D341Med (cell line): ENCODE measurements at regions not wholly inside any gene's neighbourhood (a gene's known extent, or its start where the extent isn't known, plus 50 kb on each side); places are given as distances from the start of the nearest gene placed in this dataset.
"Not testable (repeated sequence)": the region's sequence is repeated elsewhere in the genome, so short reads cannot be mapped to it uniquely, and the experiment has no call there.

ENCODE experiments used
- DNase-seq: peaks from one replicate; pipeline ENCODE4 v3.0.0; 2012; ENCODE audit warnings: low spot score

DNA sequence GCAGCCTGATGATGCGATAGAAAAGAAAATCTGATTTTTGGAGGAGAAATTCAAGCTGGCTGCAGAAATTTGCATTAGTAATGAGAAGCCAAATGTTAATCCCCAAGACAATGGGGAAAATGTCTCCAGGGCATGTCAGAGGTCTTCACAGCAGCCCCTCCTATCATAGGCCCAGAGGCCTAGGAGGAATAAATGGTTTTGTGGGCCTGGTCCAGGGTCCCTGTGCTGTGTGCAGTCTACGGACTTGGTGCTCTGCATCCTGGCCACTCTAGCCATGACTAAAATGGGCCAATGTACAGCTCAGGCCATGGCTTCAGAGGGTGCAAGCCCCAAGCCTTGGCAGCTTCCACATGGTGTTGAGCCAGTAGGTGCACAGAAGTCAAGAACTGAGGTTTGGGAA is 303.8 kb upstream of the SEMA3C start:
- not testable (repeated sequence) for DNase-seq

DNA sequence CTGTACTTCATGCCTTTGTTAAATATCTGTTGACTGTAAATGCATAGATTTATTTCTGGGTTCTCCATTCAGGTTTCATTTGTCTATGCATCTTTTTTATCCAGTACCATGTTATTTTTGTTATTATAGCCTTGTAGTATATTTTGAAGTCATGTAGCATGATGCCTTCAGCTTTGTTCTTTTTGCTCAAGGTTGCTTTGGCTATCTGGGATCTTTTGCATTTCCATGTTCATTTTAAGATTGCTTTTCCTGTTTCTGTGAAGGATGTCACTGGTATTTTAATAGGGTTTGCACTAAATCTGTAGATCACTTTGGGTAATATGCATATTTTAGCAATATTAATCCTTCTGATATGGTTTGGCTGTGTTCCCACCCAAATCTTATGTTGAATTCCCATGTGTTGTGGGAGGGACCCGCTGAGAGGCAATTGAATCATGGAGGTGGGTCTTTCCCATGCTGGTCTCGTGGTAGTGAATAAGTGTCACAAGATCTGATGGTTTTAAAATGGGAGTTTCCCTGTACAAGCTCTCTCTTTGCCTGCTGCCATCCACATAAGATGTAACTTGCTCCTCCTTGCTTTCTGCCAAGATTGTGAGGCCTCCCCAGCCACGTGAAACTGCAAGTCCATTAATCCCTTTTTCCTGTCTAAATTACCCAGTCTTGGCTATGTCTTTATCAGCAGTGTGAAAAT is 302.8 kb upstream of the SEMA3C start:
- no peak for DNase-seq

DNA sequence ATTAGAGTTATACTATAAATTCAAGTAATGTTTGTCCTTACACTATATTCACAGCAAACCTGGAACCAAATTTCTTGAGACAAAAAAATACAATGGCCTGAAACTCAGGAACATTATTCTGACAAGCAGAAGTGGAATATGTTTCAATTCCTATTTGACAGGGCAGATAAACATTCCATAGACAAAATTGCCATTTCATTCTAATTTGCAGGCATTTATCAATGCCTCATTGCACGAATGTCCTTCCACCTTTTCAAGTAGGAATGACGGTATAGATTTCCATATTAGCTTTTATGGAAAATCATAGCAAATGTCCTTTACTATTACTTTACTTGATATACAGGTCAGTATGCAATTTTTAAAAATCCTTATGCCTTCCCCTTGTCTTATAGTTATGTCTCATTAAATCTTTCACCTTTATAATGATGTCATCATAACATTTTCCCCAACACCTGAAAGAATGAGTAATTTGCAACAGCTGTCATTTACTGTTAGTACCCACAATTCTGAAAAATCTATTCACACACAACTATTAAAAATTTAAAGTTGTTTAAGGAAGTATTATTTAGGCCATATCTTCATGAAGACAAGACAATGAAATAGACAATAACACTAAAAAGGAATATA is 299.7 kb upstream of the SEMA3C start:
- DNase-seq: no peak

DNA sequence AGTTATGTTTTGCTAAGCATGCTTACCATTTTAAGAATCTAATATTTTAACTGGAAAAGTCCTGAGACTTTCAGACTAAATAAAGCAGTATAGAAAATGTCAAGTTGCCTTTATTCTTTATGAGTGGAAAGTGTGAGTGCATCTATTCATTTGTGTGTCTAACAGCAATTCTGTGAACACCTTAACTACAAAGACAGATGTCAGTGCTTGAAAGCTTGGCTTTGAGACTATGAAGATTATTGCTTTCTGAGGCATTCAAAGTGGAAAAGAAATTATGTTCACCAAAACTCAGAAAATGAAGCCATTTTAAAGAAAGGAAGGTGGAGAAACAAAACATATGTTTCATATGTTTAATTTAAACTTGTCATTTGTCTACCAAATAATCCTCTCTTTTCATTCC is 294.5 kb upstream of the SEMA3C start:
- no peak for DNase-seq

DNA sequence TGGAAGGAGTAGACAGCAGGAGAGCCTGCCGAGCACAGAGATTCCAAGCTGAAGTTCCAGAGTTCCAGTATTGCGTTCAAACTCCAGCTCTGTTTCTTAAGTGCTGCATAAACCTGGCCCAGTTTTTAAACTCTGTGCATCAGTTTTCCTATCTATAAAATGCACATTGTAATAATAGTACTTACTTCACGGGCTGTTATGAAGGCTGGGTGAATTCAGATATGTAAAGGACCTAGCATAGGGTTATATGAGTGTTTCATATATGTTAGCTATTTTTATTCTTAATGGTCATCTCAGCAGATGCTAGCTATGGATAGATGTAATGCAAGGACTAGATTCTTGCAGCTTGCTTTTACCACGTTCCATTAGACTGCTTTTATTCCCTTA is 293.1 kb upstream of the SEMA3C start:
- DNase-seq: no peak

DNA sequence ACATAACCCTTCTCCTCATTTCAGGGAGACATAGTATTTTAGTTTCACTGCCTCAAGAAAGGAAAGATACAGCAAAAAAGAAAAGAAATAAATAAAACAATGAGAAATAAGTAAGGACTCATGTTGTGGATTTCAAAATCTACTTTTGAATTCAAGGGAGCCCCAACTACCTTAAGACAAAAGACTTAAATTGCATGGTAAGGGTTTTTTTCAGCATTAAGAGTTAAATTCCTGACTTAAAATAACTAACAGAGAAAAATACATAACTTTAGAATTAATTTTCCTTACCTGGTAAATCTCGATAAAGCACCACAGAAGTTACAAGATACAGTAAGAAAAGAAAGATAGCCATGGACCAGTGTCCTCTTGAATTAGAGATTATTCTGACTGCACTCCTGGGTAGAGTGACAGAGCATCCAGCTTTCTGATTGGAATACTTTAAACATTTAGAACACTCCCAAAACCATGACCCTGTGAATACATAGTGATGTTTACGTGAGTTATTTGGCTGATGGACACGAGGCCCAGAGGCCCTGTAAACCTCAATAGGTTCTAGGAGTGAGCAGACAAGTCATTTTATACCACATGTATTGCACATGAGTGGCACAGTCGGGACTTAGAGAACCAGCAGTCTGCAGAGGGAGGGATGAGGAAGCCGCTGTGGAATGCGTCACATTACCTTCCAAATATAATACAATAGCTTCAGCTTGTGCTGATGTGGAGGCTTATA is 292.5 kb upstream of the SEMA3C start:
- DNase-seq: no peak

DNA sequence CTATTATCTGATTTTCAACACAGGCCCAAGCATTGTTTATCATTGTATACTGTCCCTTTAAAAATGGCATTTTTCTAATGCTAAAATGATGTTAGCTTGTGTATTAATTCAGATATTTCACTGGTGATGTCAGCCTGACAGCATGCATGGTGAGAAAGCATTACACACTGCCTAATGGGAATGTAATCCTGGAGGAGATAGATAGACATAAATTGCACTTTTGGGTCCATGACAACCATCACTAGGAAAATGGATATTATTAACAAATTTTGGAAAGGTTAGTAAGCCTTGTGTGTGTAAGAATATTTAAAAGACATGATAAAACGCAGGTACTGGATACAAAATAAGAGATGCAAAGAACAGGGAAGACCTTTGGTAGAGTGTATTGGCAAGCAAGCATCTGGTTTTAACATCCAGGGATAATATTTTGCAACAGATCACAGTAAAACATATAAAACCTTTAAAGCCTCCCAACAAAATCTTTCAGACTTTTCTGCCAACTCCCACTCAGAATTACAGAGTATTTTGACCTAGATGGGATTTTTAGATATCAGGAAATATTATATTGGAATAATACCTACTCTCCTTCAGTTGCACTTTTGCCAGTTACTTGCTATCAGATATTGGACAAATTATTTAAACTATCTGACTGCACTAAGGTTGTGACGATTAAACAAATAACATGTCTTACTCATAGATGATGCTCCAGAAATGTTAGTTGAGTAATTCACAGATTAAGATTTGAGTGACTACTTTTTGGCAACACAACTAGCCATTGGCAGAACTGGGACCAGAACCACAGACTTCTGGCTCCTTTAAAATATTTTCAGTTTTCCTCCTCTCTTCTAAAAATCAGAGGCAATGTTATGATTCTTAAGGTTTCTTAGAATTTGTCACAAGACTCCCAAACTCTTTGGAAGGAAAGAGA is 291.6 kb upstream of the SEMA3C start:
- no peak for DNase-seq

DNA sequence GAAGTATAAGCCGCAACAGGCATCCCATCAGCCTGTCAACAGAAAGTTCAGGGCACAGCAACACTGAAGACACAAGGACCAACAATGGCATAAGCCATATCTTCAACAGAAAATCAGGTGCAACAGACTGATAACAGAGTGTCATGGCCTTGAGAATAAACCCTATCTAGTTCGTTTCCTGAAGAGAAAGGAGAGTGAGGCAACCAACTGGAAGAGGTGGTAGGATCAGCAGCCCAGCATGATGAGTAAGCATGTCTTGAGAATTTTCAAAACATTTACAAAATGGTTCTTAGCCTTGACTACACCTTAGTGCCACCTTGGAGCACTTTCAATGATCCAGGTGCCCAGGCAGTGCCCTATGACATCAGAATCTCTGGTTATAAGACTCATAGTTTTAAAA is 290.2 kb upstream of the SEMA3C start:
- DNase-seq: no peak

DNA sequence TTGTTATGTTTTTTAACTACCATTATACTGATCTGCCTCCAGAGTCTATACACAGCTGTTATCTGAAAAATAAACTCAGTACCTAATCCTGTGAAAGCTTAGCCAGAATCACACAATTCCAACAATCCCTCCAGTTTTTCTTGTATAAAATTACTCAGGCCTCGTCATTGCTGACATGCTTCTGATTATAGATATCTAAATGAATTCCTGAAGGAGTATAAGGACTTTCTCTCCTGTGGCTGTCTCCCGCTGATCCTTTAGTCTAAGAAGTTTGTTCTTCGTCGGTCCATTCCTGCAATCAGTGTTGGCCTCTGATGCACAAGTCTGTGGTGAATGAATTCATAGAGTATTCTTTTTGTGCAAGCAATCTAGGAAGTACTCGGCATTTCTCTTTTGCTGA is 288.9 kb upstream of the SEMA3C start:
- DNase-seq: no peak

DNA sequence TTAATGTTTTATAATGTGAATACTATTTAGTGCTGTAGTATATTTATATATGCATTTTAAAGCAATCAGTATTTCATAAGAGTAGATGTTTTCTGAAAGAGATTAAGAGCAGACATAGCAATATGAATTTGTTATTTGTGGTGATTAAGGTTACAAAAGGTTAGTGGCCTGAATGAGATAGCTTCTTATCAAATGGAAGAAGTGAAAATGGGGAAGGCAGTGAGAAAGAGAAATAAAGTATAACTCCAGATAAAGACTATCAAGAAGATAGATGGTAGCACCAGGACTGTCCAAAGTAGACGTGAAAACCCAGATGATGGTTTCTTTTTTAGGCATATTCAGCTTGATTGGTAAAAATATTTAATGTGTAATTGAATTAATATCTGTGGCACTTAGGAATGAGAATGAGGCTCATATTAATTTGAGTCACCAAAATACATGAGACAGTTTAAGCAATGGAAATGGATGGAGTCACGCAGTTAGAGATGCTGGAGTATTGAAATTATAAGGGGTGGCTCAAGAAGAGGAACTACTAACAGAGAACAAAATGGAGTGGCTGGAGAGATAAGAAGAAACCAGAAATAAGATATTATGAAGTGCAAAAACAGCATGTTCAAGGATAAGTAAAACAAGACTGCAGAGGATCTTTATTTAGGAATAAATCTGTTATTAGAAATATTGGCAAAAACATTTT is 288.0 kb upstream of the SEMA3C start:
- DNase-seq: no peak

DNA sequence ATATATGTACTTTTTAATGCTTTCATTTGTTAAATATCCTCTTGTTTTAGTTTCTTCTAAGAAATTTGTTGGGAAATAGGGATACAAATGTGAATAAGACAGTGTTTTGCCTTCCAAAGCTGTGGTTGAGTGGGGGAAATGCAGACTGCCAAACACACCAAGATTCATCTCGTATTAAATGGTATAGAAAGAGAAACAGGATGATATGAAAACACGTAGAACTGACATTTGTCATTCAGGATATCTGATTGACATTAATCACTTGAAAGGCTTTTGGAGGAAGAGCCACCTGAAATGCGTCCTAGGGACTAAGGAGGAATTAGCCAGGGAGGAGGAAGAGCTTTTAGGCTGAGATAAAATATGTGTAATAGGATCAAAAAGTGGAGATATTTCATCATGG is 287.4 kb upstream of the SEMA3C start:
- DNase-seq: no peak

DNA sequence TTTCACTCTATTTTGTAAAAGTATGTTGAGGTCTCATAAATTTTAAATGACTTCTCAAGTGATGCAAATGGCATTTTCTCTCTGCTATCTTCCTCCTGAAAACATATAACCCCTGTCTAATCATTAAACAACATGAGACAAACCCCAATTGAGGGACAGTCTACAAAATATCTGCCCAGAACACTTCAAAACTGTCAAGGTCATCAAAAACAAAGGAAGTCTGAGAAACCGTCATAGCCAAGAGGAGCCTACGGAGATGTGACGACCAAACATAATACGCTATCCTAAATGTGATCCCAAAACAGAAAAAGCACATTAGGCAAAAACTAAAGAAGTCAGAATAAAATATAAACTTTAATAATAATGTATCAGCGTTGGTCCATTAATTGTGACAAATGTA is 282.3 kb upstream of the SEMA3C start:
- no peak for DNase-seq

DNA sequence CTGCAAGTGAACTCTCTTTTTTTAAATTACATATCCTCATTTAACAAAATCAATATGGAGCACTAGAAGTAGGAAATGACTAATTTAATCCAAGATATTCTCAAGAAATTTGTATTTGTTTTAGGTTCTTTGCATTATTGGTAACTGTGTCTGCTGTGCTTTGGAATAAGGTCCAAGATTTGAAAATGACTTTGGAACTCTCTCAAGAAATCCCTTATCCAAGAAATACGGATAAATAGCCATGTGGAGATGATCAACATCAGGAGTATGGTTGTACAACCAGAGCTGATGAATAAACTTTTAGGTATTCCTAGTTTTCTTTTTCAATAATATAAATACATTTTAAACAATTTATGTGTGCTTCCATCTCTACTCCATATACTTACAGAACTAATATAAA is 279.9 kb upstream of the SEMA3C start:
- DNase-seq: no peak

DNA sequence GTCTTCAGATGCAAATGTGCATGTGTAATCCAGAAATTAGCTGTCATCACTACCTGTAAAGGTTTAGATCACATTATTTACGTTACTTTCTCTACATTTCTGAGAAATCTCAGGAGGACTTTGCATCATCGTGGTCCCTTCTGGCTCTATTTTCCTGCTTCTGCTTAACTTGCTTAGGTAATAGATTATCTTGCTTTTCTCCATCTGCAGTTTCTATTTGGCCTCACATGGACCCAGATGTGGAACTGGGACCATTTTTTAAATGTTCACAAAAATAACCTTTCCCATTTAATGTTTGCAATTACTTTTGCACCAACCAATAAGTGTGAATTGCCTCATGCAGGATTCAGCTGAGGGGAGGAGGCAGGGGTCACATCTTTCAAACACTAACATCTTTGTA is 278.4 kb upstream of the SEMA3C start:
- no peak for DNase-seq

DNA sequence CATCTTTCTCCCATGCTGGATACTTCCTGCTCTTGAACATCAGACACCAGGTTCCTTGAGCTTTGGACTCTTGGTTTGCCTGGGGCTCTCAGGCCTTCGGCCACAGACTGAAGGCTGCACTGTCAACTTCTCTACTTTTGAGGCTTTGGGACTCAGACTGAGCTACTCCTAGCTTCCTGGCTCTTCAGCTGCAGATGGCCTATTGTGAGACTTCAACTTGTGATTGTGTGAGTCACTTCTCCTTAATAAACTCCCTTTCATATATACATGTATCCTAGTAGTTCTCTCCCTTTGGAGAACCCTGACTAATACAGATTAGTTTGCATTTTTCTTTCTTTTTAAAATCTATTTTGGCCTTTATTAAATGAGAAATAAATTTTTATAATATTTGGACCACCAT is 276.2 kb upstream of the SEMA3C start:
- DNase-seq: no peak

DNA sequence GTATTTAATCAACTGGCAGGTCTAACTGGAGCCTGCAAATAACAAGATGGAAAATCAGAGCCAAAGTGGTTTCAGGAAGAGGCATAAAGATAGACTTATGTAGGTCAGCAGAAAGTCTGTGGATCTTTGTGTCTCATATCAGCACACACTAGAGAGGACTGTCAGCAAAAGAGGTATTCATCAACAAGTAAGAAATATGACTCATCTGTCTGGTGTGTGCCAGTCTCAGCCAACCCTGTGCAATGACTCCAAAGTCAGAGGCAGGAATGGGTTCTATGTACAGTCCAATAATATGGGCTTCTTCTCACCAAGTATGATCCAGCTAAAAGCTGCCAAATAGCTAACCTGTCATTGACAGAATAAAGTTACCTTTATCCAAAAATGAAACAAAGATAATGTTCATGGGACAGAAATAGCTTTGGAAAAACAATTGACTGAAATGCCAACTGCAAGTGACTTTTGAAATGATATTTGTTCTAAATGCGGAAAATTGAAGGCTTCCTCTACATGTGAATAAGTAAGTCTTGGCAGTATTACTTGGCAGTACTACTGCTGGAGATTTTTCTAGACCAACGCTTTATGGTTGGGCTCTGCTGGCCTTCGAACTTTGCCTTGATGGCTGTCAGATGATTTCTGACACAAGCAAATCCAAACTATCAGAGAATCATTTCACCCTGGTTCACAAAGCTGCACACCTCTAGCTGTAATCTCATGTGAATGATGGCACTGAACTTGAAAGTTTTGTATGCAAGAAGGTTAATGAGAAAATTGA is 272.3 kb upstream of the SEMA3C start:
- DNase-seq: no peak

DNA sequence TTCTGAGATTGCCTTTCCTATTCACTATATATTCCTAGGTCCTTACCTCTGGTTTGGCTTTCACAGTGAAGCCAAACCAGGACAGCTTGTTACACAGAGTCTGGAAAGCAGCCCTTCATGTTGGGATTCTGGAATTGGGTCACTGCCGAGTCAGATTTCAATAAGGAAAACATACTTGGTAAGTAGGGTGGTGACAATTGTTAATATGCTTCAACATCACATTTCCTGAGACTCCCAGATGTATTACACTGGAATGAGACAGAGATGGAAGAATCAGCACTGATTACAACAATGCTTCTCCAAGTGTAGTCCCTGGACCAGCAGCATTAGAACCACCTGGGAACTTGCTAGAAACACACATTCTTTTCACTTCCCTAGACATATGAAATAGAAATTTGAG is 268.9 kb upstream of the SEMA3C start:
- DNase-seq: no peak

DNA sequence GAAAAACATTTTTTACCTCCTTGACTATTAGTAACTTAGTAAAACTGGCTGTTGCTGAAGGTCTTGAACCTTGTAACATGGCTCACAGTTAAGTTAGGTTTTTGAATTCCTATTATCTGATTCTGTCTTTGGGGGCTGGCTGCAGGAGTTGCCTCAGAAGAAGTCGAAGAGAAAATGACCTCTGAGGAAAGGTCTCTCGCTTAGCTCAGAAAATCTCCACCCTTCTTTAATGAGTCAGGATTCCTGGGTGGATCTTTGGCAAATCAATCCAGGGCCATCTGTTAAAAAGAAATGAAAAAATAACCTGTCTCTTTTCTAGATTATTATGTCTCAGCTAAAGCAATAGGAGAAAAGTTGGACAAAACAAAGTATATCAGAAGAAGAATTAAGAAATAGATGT is 267.8 kb upstream of the SEMA3C start:
- DNase-seq: no peak

DNA sequence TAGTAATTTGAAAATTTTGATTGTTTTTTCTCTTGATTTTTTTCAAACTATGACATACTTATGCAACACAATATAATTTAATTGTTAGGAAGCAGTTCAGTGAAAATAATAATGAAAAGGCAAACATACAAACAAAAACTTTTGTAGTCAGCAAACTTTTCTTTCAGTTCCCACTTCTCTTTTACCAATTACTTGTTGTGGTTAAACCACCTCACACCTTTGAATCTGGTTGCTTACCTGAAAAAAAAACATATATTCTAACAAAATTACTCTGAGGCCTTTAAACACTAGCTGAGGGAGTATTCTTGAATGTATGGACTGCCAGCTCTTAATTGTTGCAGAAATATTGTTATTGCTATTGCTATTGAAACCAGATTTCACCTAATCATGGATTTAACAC is 266.2 kb upstream of the SEMA3C start:
- DNase-seq: no peak

DNA sequence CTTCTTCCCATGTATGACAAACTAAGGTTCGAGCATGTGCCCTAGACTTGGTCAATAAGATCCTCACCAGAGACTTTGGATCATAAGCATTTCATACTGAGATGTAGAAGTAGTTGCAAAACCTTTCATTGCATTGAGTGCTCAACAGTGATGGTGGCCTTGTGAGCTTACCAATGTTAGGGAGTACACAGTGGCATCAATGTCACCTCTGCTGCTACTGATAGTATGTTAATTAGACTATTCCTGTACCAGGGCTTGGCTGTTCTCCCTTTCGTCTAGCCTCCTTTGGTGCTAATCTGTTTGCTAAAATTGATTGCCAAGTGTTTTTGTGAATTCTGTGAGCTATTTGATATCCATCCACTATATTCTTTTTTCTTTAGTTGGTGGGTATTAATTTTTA is 264.5 kb upstream of the SEMA3C start:
- no peak for DNase-seq

DNA sequence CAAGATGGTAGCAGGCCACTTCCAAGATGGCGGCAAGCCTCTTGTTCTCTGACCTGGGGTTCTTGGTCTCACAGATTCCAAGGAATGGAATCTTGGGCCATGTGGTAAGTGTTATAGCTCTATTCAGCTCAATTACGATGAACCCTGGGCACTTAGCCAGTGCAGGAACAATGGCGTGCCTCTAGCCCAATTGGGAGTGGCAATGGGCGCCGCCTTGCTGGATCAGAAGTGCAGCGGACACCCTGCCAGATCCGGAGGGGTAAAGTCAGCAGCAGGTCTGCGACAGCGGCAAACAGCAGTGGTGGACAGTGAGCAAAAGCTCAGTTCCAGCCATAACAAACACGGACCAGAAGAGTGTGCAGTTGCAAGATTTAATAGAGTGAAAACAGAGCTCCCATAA is 263.2 kb upstream of the SEMA3C start:
- not testable (repeated sequence) for DNase-seq
